ENCODE measurements at regions not wholly inside any gene's neighbourhood (a gene's known extent, or its start where the extent isn't known, plus 50 kb on each side); places are given as distances from the start of the nearest gene placed in this dataset.

GRCh38 chr16:55078153-55078552 is 147.5 kb downstream of the IRX5 start:
- DNase-seq (no peak), ATAC-seq (ENCODE audit: low FRiP score) (no peak)
- WGBS, 2 donors = 96 to 99% methylated on average over 5 of the region's 5 CpGs
- no peaks in the 10 kb centered on the region for H3K36me3 ChIP-seq (ENCODE audit: control insufficient read depth in 1 of 2, insufficient read depth in 2 of 2, low read length in 1 of 2)
- no peaks in the 10 kb centered on the region for H3K27me3 ChIP-seq (ENCODE audit: control insufficient read depth in 1 of 2, insufficient read depth in 2 of 2, low read length in 1 of 2)
- H3K4me1 ChIP-seq (ENCODE audit: control insufficient read depth in 1 of 2, insufficient read depth in 2 of 2, low read length in 2 of 2) = no peaks in the 10 kb centered on the region
- no peak overlapping the region for H3K27ac ChIP-seq (ENCODE audit: low read depth in 1 of 2, low read length in 2 of 2)
- intact Hi-C loops (cut with DNase I) = no loop called here
- H3K9me3 ChIP-seq (ENCODE audit: control insufficient read depth, low read length) = no peaks in the 10 kb centered on the region
- H3K4me3 ChIP-seq (ENCODE audit: low read length in 2 of 2) = no peak overlapping the region

GRCh38 chr16:55078699-55079410 is 148.2 kb downstream of the IRX5 start:
- 89 to 92% methylated on average over 8 of the region's 8 CpGs for WGBS, 2 donors
- Histone ChIP-seq H3K4me3 (ENCODE audit: low read length in 2 of 2) (no peak overlapping the region), H3K36me3 (ENCODE audit: control insufficient read depth in 1 of 2, insufficient read depth in 2 of 2, low read length in 1 of 2) (no peaks in the 10 kb centered on the region), H3K4me1 (ENCODE audit: control insufficient read depth in 1 of 2, insufficient read depth in 2 of 2, low read length in 2 of 2) (no peaks in the 10 kb centered on the region), H3K9me3 (ENCODE audit: control insufficient read depth, low read length) (no peaks in the 10 kb centered on the region), H3K27ac (ENCODE audit: low read depth in 1 of 2, low read length in 2 of 2) (no peak overlapping the region), H3K27me3 (ENCODE audit: control insufficient read depth in 1 of 2, insufficient read depth in 2 of 2, low read length in 1 of 2) (no peaks in the 10 kb centered on the region)
- intact Hi-C loops (cut with DNase I) = no loop called here
- ATAC-seq (ENCODE audit: low FRiP score) = no peak
- DNase-seq = no peak

- DNase-seq (no peak), ATAC-seq (ENCODE audit: low FRiP score) (no peak)
- 28 to 29% methylated on average over 16 of the region's 16 CpGs for WGBS, 2 donors
- Histone ChIP-seq H3K4me1 (ENCODE audit: control insufficient read depth in 1 of 2, insufficient read depth in 2 of 2, low read length in 2 of 2) (no peaks in the 10 kb centered on the region), H3K36me3 (ENCODE audit: control insufficient read depth in 1 of 2, insufficient read depth in 2 of 2, low read length in 1 of 2) (no peaks in the 10 kb centered on the region), H3K9me3 (ENCODE audit: control insufficient read depth, low read length) (no peaks in the 10 kb centered on the region), H3K4me3 (ENCODE audit: low read length in 2 of 2) (no peak overlapping the region), H3K27me3 (ENCODE audit: control insufficient read depth in 1 of 2, insufficient read depth in 2 of 2, low read length in 1 of 2) (no peaks in the 10 kb centered on the region), H3K27ac (ENCODE audit: low read depth in 1 of 2, low read length in 2 of 2) (no peak overlapping the region)
- intact Hi-C loops (cut with DNase I) = no loop called here
Observed at GRCh38 chr16:55081622-55082590, 151.2 kb downstream of the IRX5 start.

GRCh38 chr16:55082591-55082976 is 151.9 kb downstream of the IRX5 start:
- H3K36me3 ChIP-seq (ENCODE audit: control insufficient read depth in 1 of 2, insufficient read depth in 2 of 2, low read length in 1 of 2) = no peaks in the 10 kb centered on the region
- intact Hi-C loops (cut with DNase I) = no loop called here
- no peak overlapping the region for H3K4me3 ChIP-seq (ENCODE audit: low read length in 2 of 2)
- H3K27ac ChIP-seq (ENCODE audit: low read depth in 1 of 2, low read length in 2 of 2) = no peak overlapping the region
- no peaks in the 10 kb centered on the region for H3K9me3 ChIP-seq (ENCODE audit: control insufficient read depth, low read length)
- H3K4me1 ChIP-seq (ENCODE audit: control insufficient read depth in 1 of 2, insufficient read depth in 2 of 2, low read length in 2 of 2) = no peaks in the 10 kb centered on the region
- WGBS, 2 donors = 11% methylated on average over 5 of the region's 5 CpGs
- ATAC-seq (ENCODE audit: low FRiP score) (no peak), DNase-seq (no peak)
- H3K27me3 ChIP-seq (ENCODE audit: control insufficient read depth in 1 of 2, insufficient read depth in 2 of 2, low read length in 1 of 2) = no peaks in the 10 kb centered on the region

- Histone ChIP-seq H3K4me1 (ENCODE audit: control insufficient read depth in 1 of 2, insufficient read depth in 2 of 2, low read length in 2 of 2) (no peaks in the 10 kb centered on the region), H3K9me3 (ENCODE audit: control insufficient read depth, low read length) (no peaks in the 10 kb centered on the region), H3K27ac (ENCODE audit: low read depth in 1 of 2, low read length in 2 of 2) (no peak overlapping the region), H3K27me3 (ENCODE audit: control insufficient read depth in 1 of 2, insufficient read depth in 2 of 2, low read length in 1 of 2) (no peaks in the 10 kb centered on the region), H3K36me3 (ENCODE audit: control insufficient read depth in 1 of 2, insufficient read depth in 2 of 2, low read length in 1 of 2) (no peaks in the 10 kb centered on the region), H3K4me3 (ENCODE audit: low read length in 2 of 2) (no peak overlapping the region)
- no peak for ATAC-seq (ENCODE audit: low FRiP score)
- WGBS, 2 donors = 93 to 95% methylated on average over 5 of the region's 5 CpGs
- no peak for DNase-seq
- intact Hi-C loops (cut with DNase I) = no loop called here
Observed at GRCh38 chr16:55083052-55083451, 152.4 kb downstream of the IRX5 start.

- Histone ChIP-seq H3K4me3 (ENCODE audit: low read length in 2 of 2) (no peak overlapping the region), H3K36me3 (ENCODE audit: control insufficient read depth in 1 of 2, insufficient read depth in 2 of 2, low read length in 1 of 2) (no peaks in the 10 kb centered on the region), H3K9me3 (ENCODE audit: control insufficient read depth, low read length) (peaks cover 1% of the 10 kb centered on the region), H3K27me3 (ENCODE audit: control insufficient read depth in 1 of 2, insufficient read depth in 2 of 2, low read length in 1 of 2) (no peaks in the 10 kb centered on the region), H3K27ac (ENCODE audit: low read depth in 1 of 2, low read length in 2 of 2) (no peak overlapping the region), H3K4me1 (ENCODE audit: control insufficient read depth in 1 of 2, insufficient read depth in 2 of 2, low read length in 2 of 2) (no peaks in the 10 kb centered on the region)
- ATAC-seq (ENCODE audit: low FRiP score) = no peak
- WGBS, 2 donors = 99 to 100% methylated on average over 2 of the region's 2 CpGs
- DNase-seq = no peak
- intact Hi-C loops (cut with DNase I) = no loop called here
Observed at GRCh38 chr16:55088098-55088497, 157.4 kb downstream of the IRX5 start.

GRCh38 chr16:55089600-55089999 is 158.9 kb downstream of the IRX5 start:
- no peaks in the 10 kb centered on the region for H3K27me3 ChIP-seq (ENCODE audit: control insufficient read depth in 1 of 2, insufficient read depth in 2 of 2, low read length in 1 of 2)
- peaks cover 1% of the 10 kb centered on the region for H3K9me3 ChIP-seq (ENCODE audit: control insufficient read depth, low read length)
- H3K36me3 ChIP-seq (ENCODE audit: control insufficient read depth in 1 of 2, insufficient read depth in 2 of 2, low read length in 1 of 2) = no peaks in the 10 kb centered on the region
- H3K27ac ChIP-seq (ENCODE audit: low read depth in 1 of 2, low read length in 2 of 2) = no peak overlapping the region
- ATAC-seq (ENCODE audit: low FRiP score) (no peak), DNase-seq (no peak)
- WGBS, 2 donors = 97 to 98% methylated on average over 4 of the region's 4 CpGs
- intact Hi-C loops (cut with DNase I) = no loop called here
- no peak overlapping the region for H3K4me3 ChIP-seq (ENCODE audit: low read length in 2 of 2)
- no peaks in the 10 kb centered on the region for H3K4me1 ChIP-seq (ENCODE audit: control insufficient read depth in 1 of 2, insufficient read depth in 2 of 2, low read length in 2 of 2)

- ATAC-seq (ENCODE audit: low FRiP score) (peak; percentile 70), DNase-seq (no peak)
- Histone ChIP-seq H3K27ac (ENCODE audit: low read depth in 1 of 2, low read length in 2 of 2) (no peak overlapping the region), H3K36me3 (ENCODE audit: control insufficient read depth in 1 of 2, insufficient read depth in 2 of 2, low read length in 1 of 2) (no peaks in the 10 kb centered on the region), H3K4me3 (ENCODE audit: low read length in 2 of 2) (no peak overlapping the region), H3K27me3 (ENCODE audit: control insufficient read depth in 1 of 2, insufficient read depth in 2 of 2, low read length in 1 of 2) (no peaks in the 10 kb centered on the region), H3K4me1 (ENCODE audit: control insufficient read depth in 1 of 2, insufficient read depth in 2 of 2, low read length in 2 of 2) (no peaks in the 10 kb centered on the region), H3K9me3 (ENCODE audit: control insufficient read depth, low read length) (peaks cover 1% of the 10 kb centered on the region)
- 32 to 47% methylated on average over 23 to 24 of the region's 24 CpGs for WGBS, 2 donors
- intact Hi-C loops (cut with DNase I) = no loop called here
Observed at GRCh38 chr16:55091213-55091870, 160.7 kb downstream of the IRX5 start.
